ENCODE measurements at regions not wholly inside any gene's neighbourhood (a gene's known extent, or its start where the extent isn't known, plus 50 kb on each side); places are given as distances from the start of the nearest gene placed in this dataset.
A peak's percentile ranks its signal among the peaks of the same experiment; 100 is the strongest.

GRCh38 chr11:11135820-11136476, 217.1 kb downstream of the CSNK2A3 start:
- Histone ChIP-seq H3K36me3 (no peaks in the 10 kb centered on the region), H3K27ac (no peak overlapping the region), H3K9me3 (no peaks in the 10 kb centered on the region), H3K27me3 (no peaks in the 10 kb centered on the region), H3K4me3 (no peak overlapping the region), H3K4me1 (peaks cover 0 to 9% (median 0%) of the 10 kb centered on the region in 3 donors)
- WGBS, 2 donors: 33 to 48% methylated on average over 2 of the region's 2 CpGs
- intact Hi-C loops (cut with DNase I): no loop called here
- TF ChIP-seq CTCF (IDR thresholded peaks at IDR 0.05): no peak
- ATAC-seq: peak in 3 of 4 donors; percentile 49 to 68 (median 52)
- no peak for FAIRE-seq
- DNase-seq: no peak

GRCh38 chr11:11129118-11129517, 223.9 kb downstream of the CSNK2A3 start:
- Histone ChIP-seq H3K4me3 (no peak overlapping the region), H3K4me1 (no peaks in the 10 kb centered on the region), H3K9me3 (no peaks in the 10 kb centered on the region), H3K27me3 (no peaks in the 10 kb centered on the region), H3K36me3 (no peaks in the 10 kb centered on the region), H3K27ac (no peak overlapping the region)
- no peak for DNase-seq
- no peak for TF ChIP-seq CTCF (IDR thresholded peaks at IDR 0.05)
- intact Hi-C loops (cut with DNase I): no loop called here
- no peak for FAIRE-seq
- no peak for ATAC-seq
- WGBS, 2 donors: 79 to 96% methylated on average over 1 of the region's 1 CpG

- Histone ChIP-seq H3K4me3 (no peak overlapping the region), H3K27me3 (no peaks in the 10 kb centered on the region), H3K27ac (no peak overlapping the region), H3K9me3 (no peaks in the 10 kb centered on the region), H3K4me1 (no peaks in the 10 kb centered on the region), H3K36me3 (no peaks in the 10 kb centered on the region)
- intact Hi-C loops (cut with DNase I): no loop called here
- no peak for ATAC-seq
- no peak for FAIRE-seq
- TF ChIP-seq CTCF (IDR thresholded peaks at IDR 0.05): no peak
- 56 to 67% methylated on average over 2 of the region's 2 CpGs for WGBS, 2 donors
- DNase-seq: no peak
Observed at GRCh38 chr11:11125618-11126017, 227.4 kb downstream of the CSNK2A3 start.

GRCh38 chr11:11122749-11123148, 230.3 kb downstream of the CSNK2A3 start:
- FAIRE-seq (no peak), ATAC-seq (no peak), DNase-seq (no peak)
- H3K27me3 ChIP-seq: no peaks in the 10 kb centered on the region
- no peaks in the 10 kb centered on the region for H3K4me1 ChIP-seq
- no peak overlapping the region for H3K27ac ChIP-seq
- no peak for TF ChIP-seq CTCF (IDR thresholded peaks at IDR 0.05)
- H3K4me3 ChIP-seq: no peak overlapping the region
- H3K9me3 ChIP-seq: no peaks in the 10 kb centered on the region
- 79 to 81% methylated on average over 1 of the region's 1 CpG for WGBS, 2 donors
- no peaks in the 10 kb centered on the region for H3K36me3 ChIP-seq
- intact Hi-C loops (cut with DNase I): no loop called here

GRCh38 chr11:11119917-11120316, 233.1 kb downstream of the CSNK2A3 start:
- Histone ChIP-seq H3K4me3 (no peak overlapping the region), H3K9me3 (no peaks in the 10 kb centered on the region), H3K4me1 (no peaks in the 10 kb centered on the region), H3K27ac (no peak overlapping the region), H3K36me3 (no peaks in the 10 kb centered on the region), H3K27me3 (no peaks in the 10 kb centered on the region)
- intact Hi-C loops (cut with DNase I): no loop called here
- no peak for FAIRE-seq
- no peak for TF ChIP-seq CTCF (IDR thresholded peaks at IDR 0.05)
- no peak for DNase-seq
- ATAC-seq: no peak
- 94 to 97% methylated on average over 1 of the region's 1 CpG for WGBS, 2 donors
